Uterus (tissue), 2 donors: ENCODE measurements at regions not wholly inside any gene's neighbourhood (a gene's known extent, or its start where the extent isn't known, plus 50 kb on each side); places are given as distances from the start of the nearest gene placed in this dataset.

Experiments used
- CTCF ChIP-seq, 4 experiments: fragments of 200-600 bp in 2 of 4; fragments of 450-650 bp in 2 of 4; sonication (generic) in 2 of 4; IDR thresholded peaks; one replicate each; pipeline ENCODE4 v1.5.1; 2016 to 2019; ENCODE audit warnings: antibody characterized with exemption in 4 of 4, mild to moderate bottlenecking in 2 of 4, moderate library complexity in 1 of 4
- POLR2A ChIP-seq, 2 donors: fragments of 450-650 bp; IDR thresholded peaks; one replicate each; pipeline ENCODE4 v1.6.1; 2016; ENCODE audit warnings: antibody characterized with exemption in 2 of 2, mild to moderate bottlenecking in 1 of 2, moderate library complexity in 1 of 2

GRCh38 chr5:96292582-96293247 is 140.3 kb downstream of the PCSK1 start:
- TF ChIP-seq CTCF (IDR thresholded peaks at IDR 0.05) = no peak
- TF ChIP-seq POLR2A (IDR thresholded peaks at IDR 0.05) = no peak
